ENCODE measurements at regions not wholly inside any gene's neighbourhood (a gene's known extent, or its start where the extent isn't known, plus 50 kb on each side); places are given as distances from the start of the nearest gene placed in this dataset.

- DNase-seq = no peak
Observed at GRCh38 chrX:139287155-139287924, 243.2 kb upstream of the F9 start.

- no peak for DNase-seq
Observed at GRCh38 chrX:139286342-139286741, 244.2 kb upstream of the F9 start.

GRCh38 chrX:139267851-139268250 is 262.7 kb upstream of the F9 start:
- no peak for DNase-seq

- DNase-seq = no peak
Observed at GRCh38 chrX:139246295-139246694, 284.2 kb upstream of the F9 start.

GRCh38 chrX:139237141-139237540 is 293.4 kb upstream of the F9 start:
- DNase-seq = no peak

- no peak for DNase-seq
Observed at GRCh38 chrX:139234898-139235297, 295.6 kb upstream of the F9 start.

- no peak for DNase-seq
Observed at GRCh38 chrX:139224953-139225665, 305.4 kb upstream of the F9 start.

- no peak for DNase-seq
Observed at GRCh38 chrX:139222511-139223200, 307.9 kb upstream of the F9 start.

GRCh38 chrX:139213241-139213709 is 317.3 kb upstream of the F9 start:
- DNase-seq = peak in 1 of 2 experiments; percentile 29

- no peak for DNase-seq
Observed at GRCh38 chrX:139211568-139212182, 318.9 kb upstream of the F9 start.

GRCh38 chrX:139209342-139209741 is 321.2 kb upstream of the F9 start:
- no peak for DNase-seq

GRCh38 chrX:139207655-139208054 is 322.9 kb upstream of the F9 start:
- DNase-seq = no peak

- DNase-seq = no peak
Observed at GRCh38 chrX:139206914-139207313, 323.6 kb upstream of the F9 start.

GRCh38 chrX:139204898-139205667 is 325.5 kb upstream of the F9 start:
- peak; percentile 11 to 36 for DNase-seq

- no peak for DNase-seq
Observed at GRCh38 chrX:139204571-139204897, 326.0 kb upstream of the F9 start.

GRCh38 chrX:139203651-139204570 is 326.6 kb upstream of the F9 start:
- peak in 1 of 2 experiments; percentile 18 for DNase-seq

- no peak for DNase-seq
Observed at GRCh38 chrX:139202742-139203420, 327.7 kb upstream of the F9 start.

GRCh38 chrX:139201924-139202323 is 328.6 kb upstream of the F9 start:
- no peak for DNase-seq

- DNase-seq = no peak
Observed at GRCh38 chrX:139200793-139201192, 329.7 kb upstream of the F9 start.

GRCh38 chrX:139200346-139200745 is 330.2 kb upstream of the F9 start:
- no peak for DNase-seq

GRCh38 chrX:139199933-139200332 is 330.6 kb upstream of the F9 start:
- no peak for DNase-seq

Data from Kasumi-1 (cell line).